IMR-90 (cell line): ENCODE measurements at regions not wholly inside any gene's neighbourhood (a gene's known extent, or its start where the extent isn't known, plus 50 kb on each side); places are given as distances from the start of the nearest gene placed in this dataset.

Experiments used
- ATAC-seq: fragments of 200-7000 bp; cut with Tn5 transposase; 2 replicates; pipeline ENCODE4 v1.9.1; 2020; ENCODE audit warnings: low read depth, mild to moderate bottlenecking, moderate library complexity
- BruUV-seq: library from RNA; stranded (reverse); fragments of 400-500 nt; replicated peaks from 2 replicates; lab custom pipeline; 2021; lab: Mats Ljungman, UMichigan
- CTCF ChIA-PET: fragments of 300-600 bp; formaldehyde crosslinking; extraction: SDS; loops from one replicate; lab custom pipeline; 2021; ENCODE audit warnings: antibody characterized with exemption; lab: Yijun Ruan, JAX
- POLR2A ChIA-PET: fragments of 300-600 bp; sonication (Branson Sonifier 250); formaldehyde crosslinking; loops from one replicate; lab custom pipeline; 2022; ENCODE audit warnings: antibody characterized with exemption; ENCODE audit not compliant: unreplicated experiment; lab: Charles Lee
- DNase-seq: peaks from one replicate; pipeline ENCODE4 v3.0.0; 2013
- H2AFZ ChIP-seq: replicated peaks from 2 replicates; pipeline ENCODE3; 2013; ENCODE audit warnings: low read length, mild to moderate bottlenecking; ENCODE audit not compliant: poor library complexity
- H2AK5ac ChIP-seq: 2 replicates; pipeline ENCODE4 v1.6.1; 2013; ENCODE audit warnings: low read depth, low read length, inconsistent platforms
- H2AK9ac ChIP-seq: replicated peaks from 2 replicates; pipeline ENCODE3; 2013; ENCODE audit warnings: mild to moderate bottlenecking, low read depth, low read length, moderate library complexity; ENCODE audit not compliant: poor library complexity
- H2BK120ac ChIP-seq: 2 replicates; pipeline ENCODE4 v1.6.1; 2013; ENCODE audit warnings: low read depth, low read length, inconsistent platforms
- H2BK15ac ChIP-seq: 3 replicates; pipeline ENCODE4 v1.6.1; 2013; ENCODE audit warnings: low read depth, low read length, inconsistent platforms
- H2BK20ac ChIP-seq: 2 replicates; pipeline ENCODE4 v1.6.1; 2013; ENCODE audit warnings: low read depth, mild to moderate bottlenecking, inconsistent platforms, low read length, moderate library complexity
- H2BK5ac ChIP-seq: 2 replicates; pipeline ENCODE4 v1.6.1; 2013; ENCODE audit warnings: mild to moderate bottlenecking, low read depth, low read length, inconsistent platforms; ENCODE audit not compliant: poor library complexity, severe bottlenecking
- H3K14ac ChIP-seq: replicated peaks from 2 replicates; pipeline ENCODE4 v1.6.1; 2013; ENCODE audit warnings: low read depth, low read length, inconsistent platforms
- H3K18ac ChIP-seq: 2 replicates; pipeline ENCODE4 v1.6.1; 2013; ENCODE audit warnings: low read depth, low read length, control low read depth
- H3K23ac ChIP-seq: 2 replicates; pipeline ENCODE4 v1.6.1; 2013; ENCODE audit warnings: low read depth, low read length, inconsistent platforms
- H3K27ac ChIP-seq: 2 replicates; pipeline ENCODE4 v1.5.1; 2013; ENCODE audit warnings: mild to moderate bottlenecking, control low read depth, low read length; ENCODE audit not compliant: insufficient read depth
- H3K27me3 ChIP-seq: 2 replicates; pipeline ENCODE4 v1.6.1; 2013; ENCODE audit warnings: low read length; ENCODE audit not compliant: control insufficient read depth, insufficient read depth
- H3K36me3 ChIP-seq: 2 replicates; pipeline ENCODE4 v1.6.1; 2013; ENCODE audit warnings: low read length, mixed read lengths; ENCODE audit not compliant: control insufficient read depth, insufficient read depth
- H3K4ac ChIP-seq: 2 replicates; pipeline ENCODE4 v1.6.1; 2013; ENCODE audit warnings: low read depth, low read length, inconsistent platforms
- H3K4me1 ChIP-seq: 2 replicates; pipeline ENCODE4 v1.6.1; 2013; ENCODE audit warnings: low read length, mixed read lengths; ENCODE audit not compliant: control insufficient read depth, insufficient read depth
- H3K4me2 ChIP-seq: 2 replicates; pipeline ENCODE4 v1.6.1; 2013; ENCODE audit warnings: low read depth, mild to moderate bottlenecking, control low read depth, low read length, moderate library complexity
- H3K4me3 ChIP-seq: 2 replicates; pipeline ENCODE4 v1.5.1; 2013; ENCODE audit warnings: low read depth, mild to moderate bottlenecking, control low read depth, low read length, moderate library complexity; ENCODE audit not compliant: insufficient read depth
- H3K56ac ChIP-seq: 2 replicates; pipeline ENCODE4 v1.6.1; 2013; ENCODE audit warnings: low read length, inconsistent platforms; ENCODE audit not compliant: insufficient read depth; ENCODE audit errors: extremely low read depth
- H3K79me1 ChIP-seq, 2 experiments: 2 replicates each; pipeline ENCODE4 v1.6.1; 2013; ENCODE audit warnings: low read length in 2 of 2, inconsistent platforms in 1 of 2, low read depth in 1 of 2
- H3K9ac ChIP-seq: 2 replicates; pipeline ENCODE4 v1.6.1; 2013; ENCODE audit warnings: low read depth, low read length, control low read depth
- H3K9me1 ChIP-seq: 2 replicates; pipeline ENCODE4 v1.6.1; 2013; ENCODE audit warnings: low read length, inconsistent platforms; ENCODE audit not compliant: insufficient read depth
- H3K9me3 ChIP-seq: 2 replicates; pipeline ENCODE4 v1.6.1; 2013; ENCODE audit warnings: low read length; ENCODE audit not compliant: control insufficient read depth, insufficient read depth
- H4K20me1 ChIP-seq: 2 replicates; pipeline ENCODE4 v1.6.1; 2013; ENCODE audit warnings: low read length, inconsistent platforms; ENCODE audit not compliant: insufficient read depth
- H4K5ac ChIP-seq: 2 replicates; pipeline ENCODE4 v1.6.1; 2013; ENCODE audit warnings: mild to moderate bottlenecking, low read depth, low read length, control low read depth
- H4K8ac ChIP-seq, 2 experiments: 2 replicates each; pipeline ENCODE4 v1.6.1; 2013; ENCODE audit warnings: low read depth in 2 of 2, low read length in 2 of 2, control low read depth in 1 of 2, inconsistent platforms in 1 of 2
- H4K91ac ChIP-seq: 2 replicates; pipeline ENCODE4 v1.6.1; 2013; ENCODE audit warnings: low read depth, low read length, inconsistent platforms; ENCODE audit not compliant: insufficient read depth
- CEBPB ChIP-seq: IDR thresholded peaks from 2 replicates; pipeline ENCODE4 v1.6.1; 2012; ENCODE audit warnings: low read depth, low read length, improper control_type of control experiment
- CHD1 ChIP-seq: IDR thresholded peaks from 2 replicates; pipeline ENCODE4 v1.6.1; 2012; ENCODE audit warnings: low read depth, low read length, improper control_type of control experiment
- CTCF ChIP-seq: conservative IDR thresholded peaks from 2 replicates; pipeline ENCODE4 v1.5.1; 2012; ENCODE audit warnings: mild to moderate bottlenecking, low read depth, low read length, improper control_type of control experiment
- ELK1 ChIP-seq: fragments of 150-350 bp; IDR thresholded peaks from 2 replicates; pipeline ENCODE4 v1.6.1; 2016; ENCODE audit warnings: low read depth, mild to moderate bottlenecking, low read length, moderate library complexity, borderline replicate concordance
- FOS ChIP-seq: fragments of 150-350 bp; IDR thresholded peaks from 2 replicates; pipeline ENCODE4 v1.6.1; 2016; ENCODE audit warnings: low read depth, low read length
- MAFK ChIP-seq: IDR thresholded peaks from 2 replicates; pipeline ENCODE4 v1.6.1; 2012; ENCODE audit warnings: low read depth, low read length, improper control_type of control experiment
- MAZ ChIP-seq: IDR thresholded peaks from 2 replicates; pipeline ENCODE4 v1.6.1; 2012; ENCODE audit warnings: low read depth, mild to moderate bottlenecking, low read length, improper control_type of control experiment, moderate library complexity, borderline replicate concordance
- MXI1 ChIP-seq: IDR thresholded peaks from 2 replicates; pipeline ENCODE4 v1.6.1; 2012; ENCODE audit warnings: low read depth, mild to moderate bottlenecking, low read length, moderate library complexity, borderline replicate concordance
- NFE2L2 ChIP-seq: fragments of 150-350 bp; IDR thresholded peaks from 2 replicates; pipeline ENCODE4 v1.6.1; 2016; ENCODE audit warnings: low read depth, mild to moderate bottlenecking, low read length
- POLR2A ChIP-seq: IDR thresholded peaks from 2 replicates; pipeline ENCODE4 v1.6.1; 2012; ENCODE audit warnings: mild to moderate bottlenecking, low read depth, low read length
- RAD21 ChIP-seq: IDR thresholded peaks from 2 replicates; pipeline ENCODE4 v1.6.1; 2012; ENCODE audit warnings: low read length, improper control_type of control experiment
- RCOR1 ChIP-seq: IDR thresholded peaks from 2 replicates; pipeline ENCODE4 v1.6.1; 2012; ENCODE audit warnings: mild to moderate bottlenecking, low read length, improper control_type of control experiment; ENCODE audit not compliant: insufficient replicate concordance
- RFX5 ChIP-seq: IDR thresholded peaks from 2 replicates; pipeline ENCODE4 v1.8.0; 2012; ENCODE audit warnings: low read depth, mild to moderate bottlenecking, low read length, moderate library complexity
- SMC3 ChIP-seq: fragments of 150-350 bp; IDR thresholded peaks from 2 replicates; pipeline ENCODE4 v1.6.1; 2016; ENCODE audit warnings: low read depth, mild to moderate bottlenecking, antibody characterized with exemption, low read length, moderate library complexity
- USF2 ChIP-seq: fragments of 150-350 bp; IDR thresholded peaks from 2 replicates; pipeline ENCODE4 v1.6.1; 2017; ENCODE audit warnings: mild to moderate bottlenecking, antibody characterized with exemption, low read length, low read depth
- WGBS, 2 experiments: methylation state at CpG; one replicate each; pipeline versions ENCODE4 v1.1.5 to v1.1.7; 2013; ENCODE audit warnings: missing lambda C conversion rate in 2 of 2; ENCODE audit not compliant: insufficient read length in 1 of 2; ENCODE audit errors: extremely low coverage in 2 of 2; 5-methylcytosine and 5-hydroxymethylcytosine counted together
- dilution Hi-C: fragments of 300-500 bp; cut with HindIII; formaldehyde crosslinking; loops from one replicate; pipeline ENCODE4 v1.14.3; 2018; ENCODE audit warnings: low sequenced_read_pairs; ENCODE audit not compliant: unreplicated experiment
- in situ Hi-C: fragments of 300-500 bp; cut with MboI; formaldehyde crosslinking; loops from 3 replicates; pipeline ENCODE4 v1.14.3; 2019; ENCODE audit warnings: low sequenced_read_pairs, inconsistent platforms, mixed read lengths
- intact Hi-C: fragments of 100-400 bp; cut with micrococcal nuclease; formaldehyde crosslinking; loops from 2 replicates; pipeline ENCODE4 v1.10.0; 2022

GRCh38 chr17:13940858-13941665 lies 128.2 kb upstream of the COX10 start:
- no peak overlapping the region for H2BK15ac ChIP-seq
- H4K91ac ChIP-seq, result no peak overlapping the region
- no peak overlapping the region for H2BK20ac ChIP-seq
- no peak overlapping the region for H2AK9ac ChIP-seq
- H4K20me1 ChIP-seq, result no peaks in the 10 kb centered on the region
- no peaks in the 10 kb centered on the region for H3K9me1 ChIP-seq
- dilution Hi-C loops, result no loop called here
- ChIA-PET POLR2A (no interaction called here), CTCF (no interaction called here)
- no peak overlapping the region for H3K27ac ChIP-seq
- H3K4me1 ChIP-seq, result no peaks in the 10 kb centered on the region
- H3K4me3 ChIP-seq, result no peak overlapping the region
- no peak overlapping the region for H3K23ac ChIP-seq
- no peak overlapping the region for H3K14ac ChIP-seq
- H4K5ac ChIP-seq, result no peak overlapping the region
- H2AK5ac ChIP-seq, result no peak overlapping the region
- H3K27me3 ChIP-seq, result no peaks in the 10 kb centered on the region
- no peaks in the 10 kb centered on the region for H3K9me3 ChIP-seq
- H4K8ac ChIP-seq, result peak overlapping the region in 1 of 2 experiments; percentile 27; a peak in 1 of 4 replicates
- H3K4ac ChIP-seq, result no peak overlapping the region
- TF ChIP-seq RCOR1, result no peak
- TF ChIP-seq CTCF, result no peak
- TF ChIP-seq MAFK, result no peak
- TF ChIP-seq RAD21, result no peak
- TF ChIP-seq MAZ, result no peak
- TF ChIP-seq NFE2L2, result no peak
- no peak for TF ChIP-seq USF2
- TF ChIP-seq MXI1, result no peak
- TF ChIP-seq CEBPB, result no peak
- no peak for TF ChIP-seq SMC3
- no peak for TF ChIP-seq CHD1
- TF ChIP-seq RFX5, result no peak
- no peak for TF ChIP-seq POLR2A
- no peak for TF ChIP-seq FOS
- TF ChIP-seq ELK1, result no peak
- WGBS, 2 experiments, result no CpG with 5 or more reads among the region's 3 CpGs
- H3K56ac ChIP-seq, result no peak overlapping the region
- no peak for ATAC-seq
- intact Hi-C loops, result no loop called here
- peak; percentile 32 for DNase-seq
- no peaks in the 10 kb centered on the region for H3K36me3 ChIP-seq
- no TSS peak for BruUV-seq
- H3K18ac ChIP-seq, result no peak overlapping the region
- no peak overlapping the region for H2BK5ac ChIP-seq
- H3K4me2 ChIP-seq, result no peak overlapping the region
- in situ Hi-C loops, result no loop called here
- H3K9ac ChIP-seq, result no peak overlapping the region
- no peaks in the 10 kb centered on the region for H3K79me1 ChIP-seq
- H2AFZ ChIP-seq, result no peak overlapping the region
- no peak overlapping the region for H2BK120ac ChIP-seq
